ENCODE measurements at regions not wholly inside any gene's neighbourhood (a gene's known extent, or its start where the extent isn't known, plus 50 kb on each side); places are given as distances from the start of the nearest gene placed in this dataset.

DNA sequence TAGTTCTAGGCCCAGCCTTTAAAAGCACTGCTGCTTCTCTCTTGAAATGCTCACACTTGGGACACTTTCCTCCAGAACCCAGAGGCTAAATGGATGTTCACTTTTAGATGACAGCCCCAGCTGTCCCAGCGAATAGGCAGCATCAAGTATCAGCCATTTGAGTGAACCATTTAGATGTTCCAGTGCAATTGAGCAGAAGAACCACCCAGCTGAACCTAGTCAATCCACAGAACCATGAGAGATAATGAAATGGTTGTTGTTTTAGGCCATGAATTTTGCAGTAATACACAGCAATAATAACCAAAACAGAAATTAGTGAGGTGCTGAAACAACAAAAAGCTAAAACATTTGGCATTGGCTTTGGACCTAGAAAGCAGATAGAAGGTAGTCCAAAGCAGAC, 273.9 kb downstream of the ETV1 start:
- no peak for DNase-seq (ENCODE audit: low spot score in 2 of 2)
- H3K4me3 ChIP-seq (ENCODE audit: low read depth, poor library complexity, severe bottlenecking), result no peak overlapping the region
- intact Hi-C loops (cut with DNase I; ENCODE audit: low total_unique reads), result no loop called here
- TF ChIP-seq POLR2A (IDR thresholded peaks at IDR 0.05), result no peak
- TF ChIP-seq, protein P1, sequence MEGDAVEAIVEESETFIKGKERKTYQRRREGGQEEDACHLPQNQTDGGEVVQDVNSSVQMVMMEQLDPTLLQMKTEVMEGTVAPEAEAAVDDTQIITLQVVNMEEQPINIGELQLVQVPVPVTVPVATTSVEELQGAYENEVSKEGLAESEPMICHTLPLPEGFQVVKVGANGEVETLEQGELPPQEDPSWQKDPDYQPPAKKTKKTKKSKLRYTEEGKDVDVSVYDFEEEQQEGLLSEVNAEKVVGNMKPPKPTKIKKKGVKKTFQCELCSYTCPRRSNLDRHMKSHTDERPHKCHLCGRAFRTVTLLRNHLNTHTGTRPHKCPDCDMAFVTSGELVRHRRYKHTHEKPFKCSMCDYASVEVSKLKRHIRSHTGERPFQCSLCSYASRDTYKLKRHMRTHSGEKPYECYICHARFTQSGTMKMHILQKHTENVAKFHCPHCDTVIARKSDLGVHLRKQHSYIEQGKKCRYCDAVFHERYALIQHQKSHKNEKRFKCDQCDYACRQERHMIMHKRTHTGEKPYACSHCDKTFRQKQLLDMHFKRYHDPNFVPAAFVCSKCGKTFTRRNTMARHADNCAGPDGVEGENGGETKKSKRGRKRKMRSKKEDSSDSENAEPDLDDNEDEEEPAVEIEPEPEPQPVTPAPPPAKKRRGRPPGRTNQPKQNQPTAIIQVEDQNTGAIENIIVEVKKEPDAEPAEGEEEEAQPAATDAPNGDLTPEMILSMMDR (IDR thresholded peaks at IDR 0.05), result no peak
- WGBS, 2 donors, result 74 to 75% methylated on average over 1 of the region's 1 CpG

DNA sequence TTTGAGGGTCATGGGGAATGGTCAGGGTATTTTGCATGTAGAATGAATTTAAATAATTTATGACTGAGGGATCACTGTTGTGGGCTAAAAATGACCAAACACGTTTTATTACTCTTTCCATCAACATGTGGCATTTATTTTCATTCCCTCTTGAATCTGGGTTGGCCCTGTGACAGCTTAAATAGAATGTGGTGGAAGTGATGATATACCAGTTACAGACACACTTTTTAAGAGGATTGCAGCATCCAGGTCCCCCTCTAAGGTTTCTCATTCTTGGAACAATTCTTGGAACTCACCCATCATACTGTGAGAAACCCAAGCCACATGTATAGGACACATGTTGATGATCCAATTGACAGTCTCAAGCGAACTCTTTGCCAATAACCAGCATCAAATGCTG, 272.4 kb downstream of the ETV1 start:
- TF ChIP-seq, protein P1 (IDR thresholded peaks at IDR 0.05), result no peak
- 56 to 61% methylated on average over 2 of the region's 2 CpGs for WGBS, 2 donors

GRCh38 chr7:13724191-13724976, 265.1 kb downstream of the ETV1 start:
- WGBS, 2 donors, result 61 to 73% methylated on average over 8 of the region's 8 CpGs
- TF ChIP-seq, protein P1 (IDR thresholded peaks at IDR 0.05), result no peak
- no peak for TF ChIP-seq POLR2A (IDR thresholded peaks at IDR 0.05)
- H3K4me3 ChIP-seq (ENCODE audit: low read depth, poor library complexity, severe bottlenecking), result no peak overlapping the region
- intact Hi-C loops (cut with DNase I; ENCODE audit: low total_unique reads), result no loop called here
- DNase-seq (ENCODE audit: low spot score in 2 of 2), result no peak

More for the DNA sequence above, 272.4 kb downstream of the ETV1 start:
- no peak for DNase-seq (ENCODE audit: low spot score in 2 of 2)
- H3K4me3 ChIP-seq (ENCODE audit: low read depth, poor library complexity, severe bottlenecking), result no peak overlapping the region
- intact Hi-C loops (cut with DNase I; ENCODE audit: low total_unique reads), result no loop called here

DNA sequence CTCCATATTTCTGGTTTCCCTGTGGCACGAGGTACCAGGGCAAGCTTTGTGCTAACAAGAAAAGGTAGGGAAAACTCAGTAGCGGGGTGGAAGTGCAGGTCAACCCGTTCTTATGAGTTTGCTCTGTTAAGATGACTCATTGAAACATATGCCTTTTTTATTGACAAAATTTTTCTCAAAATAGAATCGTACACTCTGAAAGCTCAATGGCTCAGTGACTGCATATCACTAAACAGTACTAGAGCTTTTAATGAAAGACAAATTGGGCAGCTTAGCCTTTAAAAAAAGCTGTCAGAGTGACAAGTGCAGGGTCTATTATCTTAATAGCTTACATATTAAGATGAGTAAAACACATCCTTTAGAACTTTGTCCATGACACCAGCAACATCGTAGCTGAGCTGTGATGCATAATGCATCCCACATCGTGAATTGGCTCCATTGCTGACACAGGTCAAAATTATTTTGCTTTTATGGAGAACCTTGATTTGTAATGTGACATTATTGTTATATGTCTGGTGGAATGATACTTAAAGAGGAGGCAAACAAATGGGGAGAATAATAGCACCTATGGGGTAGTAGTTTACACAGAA, 264.4 kb downstream of the ETV1 start:
- TF ChIP-seq, protein P1 (IDR thresholded peaks at IDR 0.05), result no peak
- TF ChIP-seq POLR2A (IDR thresholded peaks at IDR 0.05), result no peak
- 55 to 69% methylated on average over 6 of the region's 6 CpGs for WGBS, 2 donors
- intact Hi-C loops (cut with DNase I; ENCODE audit: low total_unique reads), result no loop called here
- H3K4me3 ChIP-seq (ENCODE audit: low read depth, poor library complexity, severe bottlenecking), result no peak overlapping the region
- DNase-seq (ENCODE audit: low spot score in 2 of 2), result no peak

DNA sequence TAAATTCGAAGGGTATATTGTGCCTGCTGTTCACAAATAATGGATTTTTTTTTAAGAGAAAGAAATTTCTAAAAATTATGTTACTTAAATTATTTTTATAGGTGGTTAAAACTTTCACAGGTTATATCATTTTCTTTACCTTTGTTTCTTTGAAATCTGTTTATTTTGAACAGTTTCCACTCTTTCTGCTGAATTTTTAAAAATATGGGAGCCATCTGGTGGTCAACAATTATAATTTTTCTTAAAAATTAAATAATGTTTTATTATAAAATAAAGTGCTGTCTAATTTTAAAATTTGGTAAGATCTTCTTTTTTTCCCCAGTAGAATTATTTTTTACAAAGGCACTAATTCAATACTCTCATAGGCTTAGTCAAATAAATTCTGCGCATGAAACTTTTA, 263.9 kb downstream of the ETV1 start:
- intact Hi-C loops (cut with DNase I; ENCODE audit: low total_unique reads), result no loop called here
- 89 to 90% methylated on average over 2 of the region's 2 CpGs for WGBS, 2 donors
- no peak for DNase-seq (ENCODE audit: low spot score in 2 of 2)
- no peak overlapping the region for H3K4me3 ChIP-seq (ENCODE audit: low read depth, poor library complexity, severe bottlenecking)
- TF ChIP-seq, protein P1 (IDR thresholded peaks at IDR 0.05), result no peak
- no peak for TF ChIP-seq POLR2A (IDR thresholded peaks at IDR 0.05)
